GM12878 (cell line): ENCODE measurements at regions not wholly inside any gene's neighbourhood (a gene's known extent, or its start where the extent isn't known, plus 50 kb on each side); places are given as distances from the start of the nearest gene placed in this dataset.

Source experiments
- CEBPB ChIP-seq, 2 experiments: fragments of 150-350 bp in 1 of 2; IDR thresholded peaks; 2 replicates each; pipeline ENCODE4 v1.6.1; 2012 to 2014; ENCODE audit warnings: low read depth in 2 of 2, low read length in 2 of 2, borderline replicate concordance in 1 of 2, inconsistent platforms in 1 of 2
- EP300 ChIP-seq, 2 experiments: fragments of 150-350 bp in 1 of 2; IDR thresholded peaks; 2 replicates each; pipeline ENCODE4 v1.6.1; 2011 to 2012; ENCODE audit warnings: low read depth in 2 of 2, low read length in 2 of 2, borderline replicate concordance in 1 of 2, improper control_type of control experiment in 1 of 2, inconsistent platforms in 1 of 2; ENCODE audit not compliant: control insufficient read depth in 1 of 2
- MXI1 ChIP-seq: fragments of 150-350 bp; IDR thresholded peaks from 2 replicates; pipeline ENCODE4 v1.6.1; 2011; ENCODE audit warnings: low read depth, mild to moderate bottlenecking, inconsistent platforms, low read length, improper control_type of control experiment
- POU2F2 ChIP-seq: IDR thresholded peaks from 3 replicates; pipeline ENCODE4 v1.6.1; 2011; ENCODE audit warnings: low read depth, mild to moderate bottlenecking, low read length, borderline replicate concordance
- TF ChIP-seq, protein P1 (sequence below), 3 experiments: IDR thresholded peaks in 2 of 3; conservative IDR thresholded peaks in 1 of 3; 2 replicates each; pipeline ENCODE4 v1.5.1; 2011; ENCODE audit warnings: low read depth in 3 of 3, low read length in 3 of 3, mild to moderate bottlenecking in 3 of 3, control low read depth in 2 of 3, moderate library complexity in 2 of 3, inconsistent platforms in 1 of 3, mixed read lengths in 1 of 3; ENCODE audit not compliant: control insufficient read depth in 2 of 3, insufficient read depth in 1 of 3; ENCODE audit errors: extremely low read depth in 1 of 3

GRCh38 chr3:167095976-167096375 is 284.1 kb downstream of the ZBBX start:
- TF ChIP-seq, protein P1, sequence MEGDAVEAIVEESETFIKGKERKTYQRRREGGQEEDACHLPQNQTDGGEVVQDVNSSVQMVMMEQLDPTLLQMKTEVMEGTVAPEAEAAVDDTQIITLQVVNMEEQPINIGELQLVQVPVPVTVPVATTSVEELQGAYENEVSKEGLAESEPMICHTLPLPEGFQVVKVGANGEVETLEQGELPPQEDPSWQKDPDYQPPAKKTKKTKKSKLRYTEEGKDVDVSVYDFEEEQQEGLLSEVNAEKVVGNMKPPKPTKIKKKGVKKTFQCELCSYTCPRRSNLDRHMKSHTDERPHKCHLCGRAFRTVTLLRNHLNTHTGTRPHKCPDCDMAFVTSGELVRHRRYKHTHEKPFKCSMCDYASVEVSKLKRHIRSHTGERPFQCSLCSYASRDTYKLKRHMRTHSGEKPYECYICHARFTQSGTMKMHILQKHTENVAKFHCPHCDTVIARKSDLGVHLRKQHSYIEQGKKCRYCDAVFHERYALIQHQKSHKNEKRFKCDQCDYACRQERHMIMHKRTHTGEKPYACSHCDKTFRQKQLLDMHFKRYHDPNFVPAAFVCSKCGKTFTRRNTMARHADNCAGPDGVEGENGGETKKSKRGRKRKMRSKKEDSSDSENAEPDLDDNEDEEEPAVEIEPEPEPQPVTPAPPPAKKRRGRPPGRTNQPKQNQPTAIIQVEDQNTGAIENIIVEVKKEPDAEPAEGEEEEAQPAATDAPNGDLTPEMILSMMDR (IDR thresholded peaks at IDR 0.05 in 2 of 3, conservative IDR thresholded peaks at IDR 0.05 in 1 of 3; ENCODE audit: control insufficient read depth in 2 of 3, extremely low read depth in 1 of 3, insufficient read depth in 1 of 3, low read depth in 3 of 3, low read length in 3 of 3), result no peak
- TF ChIP-seq MXI1, result no peak
- no peak for TF ChIP-seq POU2F2
- no peak for TF ChIP-seq EP300 (IDR thresholded peaks at IDR 0.05; ENCODE audit: borderline replicate concordance in 1 of 2, control insufficient read depth in 1 of 2, low read depth in 2 of 2, low read length in 2 of 2)
- TF ChIP-seq CEBPB (IDR thresholded peaks at IDR 0.05; ENCODE audit: borderline replicate concordance in 1 of 2, low read depth in 2 of 2, low read length in 2 of 2), result no peak
